Hepatocyte (in vitro differentiated cells): ENCODE measurements at regions not wholly inside any gene's neighbourhood (a gene's known extent, or its start where the extent isn't known, plus 50 kb on each side); places are given as distances from the start of the nearest gene placed in this dataset.

ENCODE experiments used
- DNase-seq: peaks from one replicate; pipeline ENCODE4 v3.0.0-alpha.2; 2016; ENCODE audit warnings: low spot score
- H2AFZ ChIP-seq: fragments of 200-600 bp; sonication (generic); 2 replicates; pipeline ENCODE4 v1.6.0; 2016; ENCODE audit warnings: antibody characterized with exemption, mild to moderate bottlenecking
- H3K27ac ChIP-seq: fragments of 200-600 bp; sonication (generic); 2 replicates; pipeline ENCODE4 v1.5.1; 2016; ENCODE audit warnings: mild to moderate bottlenecking
- H3K27me3 ChIP-seq: fragments of 200-600 bp; sonication (generic); 2 replicates; pipeline ENCODE4 v1.6.1; 2016
- H3K36me3 ChIP-seq: fragments of 200-600 bp; sonication (generic); replicated peaks from 2 replicates; pipeline ENCODE4 v1.5.1; 2016; ENCODE audit warnings: low read depth; ENCODE audit not compliant: insufficient read depth
- H3K4me1 ChIP-seq: fragments of 200-600 bp; sonication (generic); 2 replicates; pipeline ENCODE4 v1.5.1; 2016; ENCODE audit warnings: mild to moderate bottlenecking, moderate library complexity; ENCODE audit not compliant: insufficient read depth
- H3K4me2 ChIP-seq: fragments of 200-600 bp; sonication (generic); 2 replicates; pipeline ENCODE4 v1.6.0; 2016
- H3K4me3 ChIP-seq: fragments of 200-600 bp; sonication (generic); 2 replicates; pipeline ENCODE4 v1.5.1; 2016; ENCODE audit warnings: mild to moderate bottlenecking
- H3K79me2 ChIP-seq: fragments of 200-600 bp; sonication (generic); 2 replicates; pipeline ENCODE4 v1.6.0; 2017; ENCODE audit warnings: mild to moderate bottlenecking
- H3K9me2 ChIP-seq: fragments of 200-600 bp; sonication (generic); replicated peaks from 2 replicates; pipeline ENCODE4 v1.6.0; 2017; ENCODE audit warnings: mild to moderate bottlenecking; ENCODE audit not compliant: insufficient read depth
- H3K9me3 ChIP-seq: fragments of 200-600 bp; sonication (generic); 2 replicates; pipeline ENCODE4 v1.5.1; 2016; ENCODE audit warnings: low read depth, mild to moderate bottlenecking
- H4K20me1 ChIP-seq: fragments of 200-600 bp; sonication (generic); 2 replicates; pipeline ENCODE4 v1.6.0; 2016; ENCODE audit warnings: mild to moderate bottlenecking; ENCODE audit not compliant: insufficient read depth, poor library complexity, severe bottlenecking
- CTCF ChIP-seq: fragments of 200-600 bp; sonication (generic); IDR thresholded peaks from 2 replicates; pipeline ENCODE4 v1.5.1; 2016; ENCODE audit warnings: antibody characterized with exemption, mild to moderate bottlenecking; ENCODE audit not compliant: poor library complexity
- EZH2 ChIP-seq: fragments of 200-600 bp; sonication (generic); IDR thresholded peaks from 2 replicates; pipeline ENCODE4 v1.6.1; 2016; ENCODE audit warnings: antibody characterized with exemption, mild to moderate bottlenecking, borderline replicate concordance
- EZH2phosphoT487 ChIP-seq: fragments of 200-600 bp; sonication (generic); IDR thresholded peaks from one replicate; pipeline ENCODE4 v1.6.1; 2018; ENCODE audit warnings: antibody characterized with exemption, mild to moderate bottlenecking, low read depth, moderate library complexity; ENCODE audit not compliant: unreplicated experiment, severe bottlenecking
- WGBS: methylation state at CpG from one replicate; pipeline ENCODE4 v1.1.6; 2016; ENCODE audit warnings: low lambda C conversion rate; ENCODE audit errors: missing lambda C conversion rate; 5-methylcytosine and 5-hydroxymethylcytosine counted together

- Histone ChIP-seq H3K36me3 (no peaks in the 10 kb centered on the region), H3K9me2 (no peaks in the 10 kb centered on the region), H3K79me2 (no peaks in the 10 kb centered on the region), H3K4me2 (no peak overlapping the region), H3K4me3 (no peak overlapping the region), H3K27me3 (no peaks in the 10 kb centered on the region), H4K20me1 (no peaks in the 10 kb centered on the region), H2AFZ (no peak overlapping the region), H3K9me3 (no peaks in the 10 kb centered on the region), H3K27ac (no peak overlapping the region), H3K4me1 (peaks cover 6% of the 10 kb centered on the region)
- DNase-seq, result no peak
- no peak for TF ChIP-seq CTCF
- TF ChIP-seq EZH2phosphoT487, result no peak
- WGBS, result 96% methylated on average over 2 of the region's 2 CpGs
Measured at GRCh38 chrX:15942307-15942706, 87.7 kb upstream of the AP1S2 start.

GRCh38 chrX:15939737-15940136, 85.1 kb upstream of the AP1S2 start:
- no peak overlapping the region for H3K27ac ChIP-seq
- no peak for DNase-seq
- no peak overlapping the region for H2AFZ ChIP-seq
- H3K27me3 ChIP-seq, result no peaks in the 10 kb centered on the region
- TF ChIP-seq CTCF (no peak), EZH2 (no peak), EZH2phosphoT487 (no peak)
- H4K20me1 ChIP-seq, result no peaks in the 10 kb centered on the region
- no peak overlapping the region for H3K4me3 ChIP-seq
- no peaks in the 10 kb centered on the region for H3K9me2 ChIP-seq
- no peaks in the 10 kb centered on the region for H3K79me2 ChIP-seq
- H3K9me3 ChIP-seq, result no peaks in the 10 kb centered on the region
- H3K36me3 ChIP-seq, result no peaks in the 10 kb centered on the region
- WGBS, result 96% methylated on average over 2 of the region's 2 CpGs
- no peak overlapping the region for H3K4me2 ChIP-seq
- H3K4me1 ChIP-seq, result no peaks in the 10 kb centered on the region

GRCh38 chrX:15938072-15938471, 83.5 kb upstream of the AP1S2 start:
- WGBS, result 61% methylated on average over 6 of the region's 6 CpGs
- Histone ChIP-seq H3K4me2 (no peak overlapping the region), H2AFZ (no peak overlapping the region), H3K9me3 (no peaks in the 10 kb centered on the region), H3K4me3 (no peak overlapping the region), H4K20me1 (no peaks in the 10 kb centered on the region), H3K27ac (no peak overlapping the region), H3K79me2 (no peaks in the 10 kb centered on the region), H3K9me2 (no peaks in the 10 kb centered on the region), H3K27me3 (no peaks in the 10 kb centered on the region), H3K36me3 (no peaks in the 10 kb centered on the region), H3K4me1 (no peaks in the 10 kb centered on the region)
- no peak for DNase-seq
- TF ChIP-seq CTCF (no peak), EZH2phosphoT487 (no peak), EZH2 (no peak)

GRCh38 chrX:15931362-15931761, 76.7 kb upstream of the AP1S2 start:
- Histone ChIP-seq H3K36me3 (no peaks in the 10 kb centered on the region), H3K9me3 (no peaks in the 10 kb centered on the region), H4K20me1 (no peaks in the 10 kb centered on the region), H3K27ac (no peak overlapping the region), H2AFZ (no peak overlapping the region), H3K4me2 (no peak overlapping the region), H3K4me1 (peaks cover 24% of the 10 kb centered on the region), H3K27me3 (no peaks in the 10 kb centered on the region), H3K9me2 (no peaks in the 10 kb centered on the region), H3K4me3 (no peak overlapping the region), H3K79me2 (no peaks in the 10 kb centered on the region)
- no peak for TF ChIP-seq CTCF
- no peak for TF ChIP-seq EZH2
- no peak for TF ChIP-seq EZH2phosphoT487
- 75% methylated on average over 3 of the region's 3 CpGs for WGBS
- no peak for DNase-seq
